GM12878 (cell line): ENCODE measurements at regions not wholly inside any gene's neighbourhood (a gene's known extent, or its start where the extent isn't known, plus 50 kb on each side); places are given as distances from the start of the nearest gene placed in this dataset.

Source experiments
- ATAC-seq: fragments of 200-7000 bp; cut with Tn5 transposase; 3 replicates; pipeline ENCODE4 v1.9.1; 2020; ENCODE audit warnings: mild to moderate bottlenecking, moderate library complexity
- BruUV-seq: library from RNA; stranded (reverse); fragments of 400-500 nt; replicated peaks from 2 replicates; lab custom pipeline; 2021; lab: Mats Ljungman, UMichigan
- CTCF ChIA-PET: fragments of 300-600 bp; sonication (Branson Sonifier 250); formaldehyde crosslinking; extraction: SDS; loops from one replicate; lab custom pipeline; 2021; ENCODE audit warnings: inconsistent platforms; lab: Yijun Ruan, JAX
- POLR2A ChIA-PET: fragments of 350-600 bp; formaldehyde crosslinking; extraction: SDS; loops from one replicate; lab custom pipeline; 2021; ENCODE audit warnings: inconsistent platforms; lab: Charles Lee
- RAD21 ChIA-PET: fragments of 300-600 bp; sonication (Branson Sonifier 250); formaldehyde crosslinking; loops from one replicate; lab custom pipeline; 2023; ENCODE audit warnings: antibody characterized with exemption; ENCODE audit not compliant: unreplicated experiment; lab: Charles Lee
- SMC1A ChIA-PET: fragments of 300-600 bp; sonication (Branson Sonifier 250); formaldehyde crosslinking; loops from one replicate; lab custom pipeline; 2023; ENCODE audit not compliant: unreplicated experiment, uncharacterized antibody; lab: Charles Lee
- DNase-seq: peaks from one replicate; pipeline ENCODE4 v3.0.0-alpha.2; 2011; ENCODE audit warnings: low read depth, low spot score
- FAIRE-seq: peaks from 3 replicates; lab custom pipeline; 2011; peaks lifted over from hg19 to GRCh38; lab: Jason Lieb, UNC
- H2AFZ ChIP-seq: 2 replicates; pipeline ENCODE4 v1.6.0; 2011; ENCODE audit warnings: low read depth, low read length, control low read depth; ENCODE audit not compliant: control insufficient read depth
- H3K27ac ChIP-seq: 2 replicates; pipeline ENCODE4 v1.5.1; 2011; ENCODE audit warnings: control low read depth; ENCODE audit not compliant: control insufficient read depth, insufficient read depth
- H3K27me3 ChIP-seq, 2 experiments: replicated peaks in 1 of 2; 2 replicates each; pipeline versions ENCODE4 v1.6.0 to v1.6.1; 2011; ENCODE audit warnings: low read length in 1 of 2; ENCODE audit not compliant: control insufficient read depth in 2 of 2, insufficient read depth in 2 of 2
- H3K36me3 ChIP-seq, 2 experiments: 2 replicates each; pipeline ENCODE4 v1.5.1; 2011; ENCODE audit warnings: low read length in 1 of 2; ENCODE audit not compliant: control insufficient read depth in 2 of 2, insufficient read depth in 2 of 2
- H3K4me1 ChIP-seq: 2 replicates; pipeline ENCODE4 v1.6.1; 2011; ENCODE audit warnings: mild to moderate bottlenecking, low read length, moderate library complexity, mixed read lengths; ENCODE audit not compliant: control insufficient read depth, insufficient read depth
- H3K4me2 ChIP-seq: 2 replicates; pipeline ENCODE4 v1.6.0; 2011; ENCODE audit warnings: control low read depth; ENCODE audit not compliant: control insufficient read depth, insufficient read depth
- H3K4me3 ChIP-seq: fragments of 200-600 bp; sonication (generic); 2 replicates; pipeline ENCODE4 v1.5.1; 2016
- H3K79me2 ChIP-seq: 2 replicates; pipeline ENCODE4 v1.6.0; 2011; ENCODE audit warnings: low read length; ENCODE audit not compliant: control insufficient read depth, insufficient read depth
- H3K9ac ChIP-seq: 2 replicates; pipeline ENCODE4 v1.8.0; 2011; ENCODE audit warnings: low read length, control low read depth, mixed read lengths; ENCODE audit not compliant: control insufficient read depth, insufficient read depth
- H3K9me3 ChIP-seq: replicated peaks from 3 replicates; pipeline ENCODE4 v1.5.1; 2011; ENCODE audit warnings: mild to moderate bottlenecking, low read length; ENCODE audit not compliant: control insufficient read depth, insufficient read depth
- H4K20me1 ChIP-seq: 2 replicates; pipeline ENCODE4 v1.6.0; 2011; ENCODE audit not compliant: control insufficient read depth, insufficient read depth
- BMI1 ChIP-seq: fragments of 450-650 bp; IDR thresholded peaks from 2 replicates; pipeline ENCODE4 v1.6.1; 2016; ENCODE audit warnings: mild to moderate bottlenecking, moderate library complexity, borderline replicate concordance
- CEBPB ChIP-seq, 2 experiments: fragments of 150-350 bp in 1 of 2; IDR thresholded peaks; 2 replicates each; pipeline ENCODE4 v1.6.1; 2012 to 2014; ENCODE audit warnings: low read depth in 2 of 2, low read length in 2 of 2, borderline replicate concordance in 1 of 2, inconsistent platforms in 1 of 2
- ESRRA ChIP-seq: IDR thresholded peaks from 2 replicates; pipeline ENCODE4 v1.6.1; 2012; ENCODE audit warnings: mild to moderate bottlenecking, low read length, improper control_type of control experiment
- HCFC1 ChIP-seq: fragments of 150-350 bp; IDR thresholded peaks from 2 replicates; pipeline ENCODE4 v1.6.1; 2014; ENCODE audit warnings: low read length
- HDAC2 ChIP-seq: fragments of 200-600 bp; sonication (generic); IDR thresholded peaks from 2 replicates; pipeline ENCODE4 v1.6.1; 2017
- IRF3 ChIP-seq: fragments of 450-650 bp; IDR thresholded peaks from 2 replicates; pipeline ENCODE4 v1.6.1; 2014; ENCODE audit warnings: mild to moderate bottlenecking
- JUND ChIP-seq: IDR thresholded peaks from 2 replicates; pipeline ENCODE4 v1.6.1; 2012; ENCODE audit warnings: low read depth, mild to moderate bottlenecking, low read length, improper control_type of control experiment, moderate library complexity
- MLLT1 ChIP-seq: fragments of 450-650 bp; IDR thresholded peaks from 2 replicates; pipeline ENCODE4 v1.6.1; 2016; ENCODE audit warnings: mild to moderate bottlenecking
- MYB ChIP-seq: fragments of 150-350 bp; IDR thresholded peaks from 2 replicates; pipeline ENCODE4 v1.6.1; 2014; ENCODE audit warnings: mild to moderate bottlenecking, low read depth, low read length, borderline replicate concordance
- PAX8 ChIP-seq: fragments of 450-650 bp; IDR thresholded peaks from 2 replicates; pipeline ENCODE4 v1.6.1; 2017; ENCODE audit warnings: mild to moderate bottlenecking, moderate library complexity
- SIN3A ChIP-seq: IDR thresholded peaks from 2 replicates; pipeline ENCODE4 v1.6.1; 2012; ENCODE audit warnings: low read depth, low read length, improper control_type of control experiment
- SMARCA5 ChIP-seq: fragments of 450-650 bp; IDR thresholded peaks from 2 replicates; pipeline ENCODE4 v1.6.1; 2017; ENCODE audit warnings: mild to moderate bottlenecking
- SREBF1 ChIP-seq: IDR thresholded peaks from 2 replicates; pipeline ENCODE4 v1.6.1; 2012; ENCODE audit warnings: mild to moderate bottlenecking, low read length
- ZBTB4 ChIP-seq: fragments of 450-650 bp; formaldehyde crosslinking; IDR thresholded peaks from 2 replicates; pipeline ENCODE4 v1.4.0; 2022; ENCODE audit warnings: mild to moderate bottlenecking, moderate library complexity
- ZNF384 ChIP-seq: IDR thresholded peaks from 2 replicates; pipeline ENCODE4 v1.6.1; 2012; ENCODE audit warnings: low read depth, mild to moderate bottlenecking, low read length, improper control_type of control experiment, borderline replicate concordance
- WGBS: methylation state at CpG from one replicate; pipeline ENCODE4 v1.1.6; 2016; ENCODE audit warnings: low lambda C conversion rate; ENCODE audit not compliant: insufficient replicate concordance, insufficient coverage; ENCODE audit errors: missing lambda C conversion rate; 5-methylcytosine and 5-hydroxymethylcytosine counted together
- in situ Hi-C: fragments of 300-500 bp; cut with MboI; formaldehyde crosslinking; loops from 9 replicates; pipeline ENCODE4 v1.14.3; 2018; ENCODE audit warnings: mixed read lengths
- intact Hi-C: fragments of 100-400 bp; cut with micrococcal nuclease; formaldehyde crosslinking; loops from one replicate; pipeline ENCODE4 v1.14.2; 2022; ENCODE audit not compliant: unreplicated experiment
- TF ChIP-seq, protein P1 (sequence below): fragments of 450-650 bp; formaldehyde crosslinking; IDR thresholded peaks from 2 replicates; pipeline ENCODE4 v1.4.0; 2020; ENCODE audit warnings: mild to moderate bottlenecking, moderate library complexity

DNA sequence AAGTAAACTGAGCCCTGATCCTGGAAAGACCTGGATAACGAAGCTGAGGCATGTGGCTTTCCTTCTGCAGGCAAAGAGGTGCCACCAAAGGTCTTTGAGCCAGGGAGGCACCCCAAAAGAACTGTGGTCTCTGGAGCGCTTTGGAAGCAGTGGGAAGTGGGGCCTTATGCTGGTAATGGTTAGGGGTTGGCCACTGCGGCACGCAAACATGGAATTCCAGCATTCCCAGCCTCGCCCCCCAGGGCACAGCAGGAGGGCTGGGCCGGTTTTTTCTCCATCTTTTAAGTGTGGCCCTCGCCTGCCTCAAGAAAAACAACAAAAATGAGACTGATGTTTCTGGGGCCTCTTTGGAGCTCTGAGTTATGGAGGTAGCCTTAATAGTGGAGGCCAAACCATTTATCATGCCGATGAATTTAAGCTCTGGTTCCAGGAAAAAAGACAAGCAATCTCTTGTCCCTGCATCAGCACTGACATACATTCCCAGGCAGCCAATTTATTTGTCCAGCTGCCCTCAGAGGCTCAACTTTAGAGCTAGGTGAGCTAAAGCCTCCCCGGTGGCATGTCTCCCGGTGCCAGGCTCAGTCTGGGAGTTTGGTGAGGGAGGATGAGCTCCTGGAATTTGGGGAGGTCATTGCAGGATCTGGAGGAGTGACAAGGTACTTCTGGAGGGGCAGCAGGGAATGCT lies 109.0 kb downstream of the TLE3 start:
- ChIA-PET POLR2A (no interaction called here), CTCF (interaction anchor here (1.1 kb wide), 1 partner anchor 109 kb away, joined by 4 read pairs; the partner anchor contains the start of gene TLE3), RAD21 (no interaction called here), SMC1A (no interaction called here)
- intact Hi-C loops (no loop called here), in situ Hi-C loops (no loop called here)
- FAIRE-seq = no peak
- Histone ChIP-seq H3K9ac (no peak overlapping the region), H3K79me2 (no peaks in the 10 kb centered on the region), H3K9me3 (no peaks in the 10 kb centered on the region), H3K4me3 (no peak overlapping the region), H3K4me1 (peaks cover 10% of the 10 kb centered on the region), H2AFZ (no peak overlapping the region), H3K36me3 (no peaks in the 10 kb centered on the region), H4K20me1 (no peaks in the 10 kb centered on the region), H3K4me2 (no peak overlapping the region), H3K27ac (no peak overlapping the region), H3K27me3 (peaks cover 0 to 2% of the 10 kb centered on the region in 2 experiments; a peak in 2 of 4 replicates)
- WGBS = 65% methylated on average over 10 of the region's 10 CpGs
- no peak for DNase-seq
- no TSS peak for BruUV-seq
- ATAC-seq = no peak
- TF ChIP-seq SMARCA5 (no peak), ZBTB4 (CRISPR knock-in tag) (no peak), JUND (no peak), HDAC2 (no peak), BMI1 (no peak), MLLT1 (no peak), SREBF1 (no peak), CEBPB (IDR thresholded peaks at IDR 0.05; ENCODE audit: borderline replicate concordance in 1 of 2, low read depth in 2 of 2, low read length in 2 of 2) (no peak), ZNF384 (no peak), HCFC1 (no peak), SIN3A (no peak), MYB (no peak), ESRRA (no peak), IRF3 (no peak), PAX8 (no peak)
- TF ChIP-seq, protein P1, sequence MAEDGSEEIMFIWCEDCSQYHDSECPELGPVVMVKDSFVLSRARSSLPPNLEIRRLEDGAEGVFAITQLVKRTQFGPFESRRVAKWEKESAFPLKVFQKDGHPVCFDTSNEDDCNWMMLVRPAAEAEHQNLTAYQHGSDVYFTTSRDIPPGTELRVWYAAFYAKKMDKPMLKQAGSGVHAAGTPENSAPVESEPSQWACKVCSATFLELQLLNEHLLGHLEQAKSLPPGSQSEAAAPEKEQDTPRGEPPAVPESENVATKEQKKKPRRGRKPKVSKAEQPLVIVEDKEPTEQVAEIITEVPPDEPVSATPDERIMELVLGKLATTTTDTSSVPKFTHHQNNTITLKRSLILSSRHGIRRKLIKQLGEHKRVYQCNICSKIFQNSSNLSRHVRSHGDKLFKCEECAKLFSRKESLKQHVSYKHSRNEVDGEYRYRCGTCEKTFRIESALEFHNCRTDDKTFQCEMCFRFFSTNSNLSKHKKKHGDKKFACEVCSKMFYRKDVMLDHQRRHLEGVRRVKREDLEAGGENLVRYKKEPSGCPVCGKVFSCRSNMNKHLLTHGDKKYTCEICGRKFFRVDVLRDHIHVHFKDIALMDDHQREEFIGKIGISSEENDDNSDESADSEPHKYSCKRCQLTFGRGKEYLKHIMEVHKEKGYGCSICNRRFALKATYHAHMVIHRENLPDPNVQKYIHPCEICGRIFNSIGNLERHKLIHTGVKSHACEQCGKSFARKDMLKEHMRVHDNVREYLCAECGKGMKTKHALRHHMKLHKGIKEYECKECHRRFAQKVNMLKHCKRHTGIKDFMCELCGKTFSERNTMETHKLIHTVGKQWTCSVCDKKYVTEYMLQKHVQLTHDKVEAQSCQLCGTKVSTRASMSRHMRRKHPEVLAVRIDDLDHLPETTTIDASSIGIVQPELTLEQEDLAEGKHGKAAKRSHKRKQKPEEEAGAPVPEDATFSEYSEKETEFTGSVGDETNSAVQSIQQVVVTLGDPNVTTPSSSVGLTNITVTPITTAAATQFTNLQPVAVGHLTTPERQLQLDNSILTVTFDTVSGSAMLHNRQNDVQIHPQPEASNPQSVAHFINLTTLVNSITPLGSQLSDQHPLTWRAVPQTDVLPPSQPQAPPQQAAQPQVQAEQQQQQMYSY (CRISPR knock-in tag) = no peak
